ENCODE measurements at regions not wholly inside any gene's neighbourhood (a gene's known extent, or its start where the extent isn't known, plus 50 kb on each side); places are given as distances from the start of the nearest gene placed in this dataset.

GRCh38 chr5:16321284-16321683 is 141.7 kb upstream of the MARCHF11 start:
- DNase-seq (ENCODE audit: low spot score) (no peak), FAIRE-seq (no peak), ATAC-seq (no peak)
- no peak overlapping the region for H3K27ac ChIP-seq (ENCODE audit: extremely low read length, insufficient read depth, low read length)
- H3K27me3 ChIP-seq (ENCODE audit: control insufficient read depth in 1 of 2, insufficient read depth in 2 of 2, low read length in 2 of 2) = no peaks in the 10 kb centered on the region
- no TSS peak for BruUV-seq (replicated peaks)
- POLR2A ChIA-PET = no interaction called here
- no peak overlapping the region for H3K9ac ChIP-seq (ENCODE audit: insufficient read depth, low read depth, low read length)
- CTCF ChIA-PET (ENCODE audit: low intra/inter-chr PET ratio, low total read pairs) = no interaction called here
- H3K4me3 ChIP-seq (replicated peaks in 1 of 3; ENCODE audit: insufficient read depth in 1 of 3, low read depth in 2 of 3, low read length in 3 of 3) = no peak overlapping the region
- no peaks in the 10 kb centered on the region for H3K36me3 ChIP-seq (replicated peaks in 1 of 2; ENCODE audit: control insufficient read depth in 1 of 2, insufficient read depth in 2 of 2, low read length in 2 of 2)
- no peak overlapping the region for H2AFZ ChIP-seq (ENCODE audit: low read length)
- 89% methylated on average over 1 of the region's 1 CpG for WGBS (ENCODE audit: low lambda C conversion rate)
- in situ Hi-C loops (cut with HindIII; ENCODE audit: extremely low pct_ligation_motif_present, low pct_unique_long_range_greater_than_20kb) = no loop called here
- H3K79me2 ChIP-seq (ENCODE audit: insufficient read depth, low read length) = no peaks in the 10 kb centered on the region
- no peaks in the 10 kb centered on the region for H3K4me1 ChIP-seq (ENCODE audit: insufficient read depth, low read length)
- intact Hi-C loops (cut with micrococcal nuclease; ENCODE audit: unreplicated experiment) = no loop called here
- no peaks in the 10 kb centered on the region for H3K9me3 ChIP-seq (ENCODE audit: low read length)
- no peak overlapping the region for H3K4me2 ChIP-seq (ENCODE audit: low read depth, low read length)
- TF ChIP-seq, protein P1, sequence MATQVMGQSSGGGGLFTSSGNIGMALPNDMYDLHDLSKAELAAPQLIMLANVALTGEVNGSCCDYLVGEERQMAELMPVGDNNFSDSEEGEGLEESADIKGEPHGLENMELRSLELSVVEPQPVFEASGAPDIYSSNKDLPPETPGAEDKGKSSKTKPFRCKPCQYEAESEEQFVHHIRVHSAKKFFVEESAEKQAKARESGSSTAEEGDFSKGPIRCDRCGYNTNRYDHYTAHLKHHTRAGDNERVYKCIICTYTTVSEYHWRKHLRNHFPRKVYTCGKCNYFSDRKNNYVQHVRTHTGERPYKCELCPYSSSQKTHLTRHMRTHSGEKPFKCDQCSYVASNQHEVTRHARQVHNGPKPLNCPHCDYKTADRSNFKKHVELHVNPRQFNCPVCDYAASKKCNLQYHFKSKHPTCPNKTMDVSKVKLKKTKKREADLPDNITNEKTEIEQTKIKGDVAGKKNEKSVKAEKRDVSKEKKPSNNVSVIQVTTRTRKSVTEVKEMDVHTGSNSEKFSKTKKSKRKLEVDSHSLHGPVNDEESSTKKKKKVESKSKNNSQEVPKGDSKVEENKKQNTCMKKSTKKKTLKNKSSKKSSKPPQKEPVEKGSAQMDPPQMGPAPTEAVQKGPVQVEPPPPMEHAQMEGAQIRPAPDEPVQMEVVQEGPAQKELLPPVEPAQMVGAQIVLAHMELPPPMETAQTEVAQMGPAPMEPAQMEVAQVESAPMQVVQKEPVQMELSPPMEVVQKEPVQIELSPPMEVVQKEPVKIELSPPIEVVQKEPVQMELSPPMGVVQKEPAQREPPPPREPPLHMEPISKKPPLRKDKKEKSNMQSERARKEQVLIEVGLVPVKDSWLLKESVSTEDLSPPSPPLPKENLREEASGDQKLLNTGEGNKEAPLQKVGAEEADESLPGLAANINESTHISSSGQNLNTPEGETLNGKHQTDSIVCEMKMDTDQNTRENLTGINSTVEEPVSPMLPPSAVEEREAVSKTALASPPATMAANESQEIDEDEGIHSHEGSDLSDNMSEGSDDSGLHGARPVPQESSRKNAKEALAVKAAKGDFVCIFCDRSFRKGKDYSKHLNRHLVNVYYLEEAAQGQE (IDR thresholded peaks at IDR 0.05; ENCODE audit: borderline replicate concordance in 1 of 2, low read depth in 1 of 2, low read length in 2 of 2) = no peak
- TF ChIP-seq SRY (CRISPR knock-in tag; IDR thresholded peaks at IDR 0.05) (no peak), MAFF (IDR thresholded peaks at IDR 0.05; ENCODE audit: low read depth, low read length) (peak; percentile 74), NFE2 (CRISPR knock-in tag; IDR thresholded peaks at IDR 0.05) (no peak), ZMAT3 (CRISPR knock-in tag; conservative IDR thresholded peaks at IDR 0.05) (no peak), BATF2 (CRISPR knock-in tag; IDR thresholded peaks at IDR 0.05) (no peak), ZBTB8A (CRISPR knock-in tag; IDR thresholded peaks at IDR 0.05; ENCODE audit: borderline replicate concordance, low read depth) (no peak), THAP7 (CRISPR knock-in tag; IDR thresholded peaks at IDR 0.05) (no peak), ZNF367 (CRISPR knock-in tag; IDR thresholded peaks at IDR 0.05; ENCODE audit: borderline replicate concordance) (no peak), MAFK (conservative IDR thresholded peaks at IDR 0.05 in 1 of 2, IDR thresholded peaks at IDR 0.05 in 1 of 2; ENCODE audit: low read length in 2 of 2) (peak; percentile 60 to 87), ZNF552 (CRISPR knock-in tag; IDR thresholded peaks at IDR 0.05; ENCODE audit: borderline replicate concordance) (no peak), ZNF776 (CRISPR knock-in tag; IDR thresholded peaks at IDR 0.05) (no peak), UBTF (CRISPR knock-in tag; IDR thresholded peaks at IDR 0.05) (no peak), ZBTB44 (CRISPR knock-in tag; IDR thresholded peaks at IDR 0.05) (no peak)
- H4K20me1 ChIP-seq (ENCODE audit: insufficient read depth, low read length) = no peaks in the 10 kb centered on the region
